Skeletal muscle tissue (tissue), 3 donors: ENCODE measurements at regions not wholly inside any gene's neighbourhood (a gene's known extent, or its start where the extent isn't known, plus 50 kb on each side); places are given as distances from the start of the nearest gene placed in this dataset.
"Not testable (repeated sequence)": the region's sequence is repeated elsewhere in the genome, so short reads cannot be mapped to it uniquely, and the experiment has no call there.

Source experiments
- H3K27ac ChIP-seq: one replicate; pipeline ENCODE4 v1.7.0; 2013; ENCODE audit warnings: mild to moderate bottlenecking, low read depth, low read length, inconsistent platforms
- H3K27me3 ChIP-seq, 3 donors: one replicate each; pipeline ENCODE4 v1.7.0; 2013; ENCODE audit warnings: low read length in 3 of 3; ENCODE audit not compliant: control insufficient read depth in 3 of 3, insufficient read depth in 3 of 3
- H3K36me3 ChIP-seq, 3 donors: one replicate each; pipeline ENCODE4 v1.7.0; 2013; ENCODE audit warnings: low read length in 3 of 3; ENCODE audit not compliant: control insufficient read depth in 3 of 3, insufficient read depth in 3 of 3
- H3K4me1 ChIP-seq, 3 donors: one replicate each; pipeline ENCODE4 v1.7.0; 2013; ENCODE audit warnings: low read length in 3 of 3, mild to moderate bottlenecking in 3 of 3; ENCODE audit not compliant: control insufficient read depth in 3 of 3, insufficient read depth in 3 of 3
- H3K4me3 ChIP-seq, 3 donors: one replicate each; pipeline ENCODE4 v1.7.0; 2013; ENCODE audit warnings: low read length in 3 of 3
- H3K9ac ChIP-seq, 3 donors: one replicate each; pipeline ENCODE4 v1.7.0; 2013; ENCODE audit warnings: low read length in 3 of 3, mild to moderate bottlenecking in 3 of 3, moderate library complexity in 2 of 3, low read depth in 1 of 3
- H3K9me3 ChIP-seq, 3 donors: one replicate each; pipeline ENCODE4 v1.7.0; 2013; ENCODE audit warnings: low read length in 3 of 3; ENCODE audit not compliant: control insufficient read depth in 3 of 3
- donor health status: Osteomylitis.

DNA sequence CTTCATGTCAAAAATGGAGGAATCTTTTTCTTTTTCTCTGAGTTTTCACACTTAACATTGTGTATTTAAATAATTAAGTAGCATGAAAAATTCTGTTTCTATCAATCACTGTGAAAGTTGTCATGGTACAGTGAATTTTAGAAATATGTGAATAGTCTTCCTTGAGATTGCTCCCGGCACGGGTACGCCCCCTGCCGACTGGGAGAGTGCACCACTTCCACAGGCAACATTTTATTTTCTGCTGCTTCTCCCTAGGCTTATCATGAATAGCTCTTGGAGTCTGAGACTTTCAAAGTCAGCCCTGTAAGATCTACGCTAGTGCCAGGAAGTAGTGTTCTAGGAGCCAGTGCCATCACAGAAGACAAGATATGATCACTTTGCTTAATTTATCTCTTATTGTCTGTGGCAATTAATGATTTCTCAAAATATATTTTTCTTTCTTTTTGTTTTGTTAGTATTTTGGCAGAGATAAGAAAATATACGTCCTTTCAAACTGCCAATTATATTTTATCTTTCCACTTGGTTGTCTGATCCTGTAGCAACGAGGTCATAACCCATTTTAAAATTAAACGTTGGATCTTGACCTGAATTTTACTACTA is 763.8 kb upstream of the AADAT start:
- Histone ChIP-seq H3K9me3 (no peaks in the 10 kb centered on the region), H3K27ac (no peak overlapping the region), H3K4me3 (no peak overlapping the region), H3K36me3 (no peaks in the 10 kb centered on the region), H3K27me3 (no peaks in the 10 kb centered on the region), H3K4me1 (no peaks in the 10 kb centered on the region), H3K9ac (no peak overlapping the region)

DNA sequence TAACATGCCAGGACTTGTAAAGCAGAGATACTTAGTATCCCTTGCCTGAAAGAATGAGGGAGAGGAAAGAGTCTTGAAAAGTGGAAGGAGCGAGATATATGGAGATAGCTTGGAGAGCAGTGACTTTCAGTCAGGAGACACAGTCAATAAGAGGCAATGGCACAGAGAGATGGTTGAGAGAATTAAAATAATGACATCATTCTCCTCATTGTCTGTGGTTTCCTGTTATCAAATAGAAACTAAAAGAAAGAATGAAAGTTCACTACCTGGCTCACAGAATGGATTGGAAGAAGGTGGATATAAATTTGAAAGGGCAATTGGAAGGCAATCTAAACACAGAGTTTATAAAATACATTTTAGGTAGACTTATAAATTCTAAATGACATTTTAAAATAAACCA is 760.2 kb upstream of the AADAT start:
- H3K27ac ChIP-seq: no peak overlapping the region
- H3K4me1 ChIP-seq: no peaks in the 10 kb centered on the region
- H3K27me3 ChIP-seq: no peaks in the 10 kb centered on the region
- no peaks in the 10 kb centered on the region for H3K36me3 ChIP-seq
- no peaks in the 10 kb centered on the region for H3K9me3 ChIP-seq
- no peak overlapping the region for H3K9ac ChIP-seq
- H3K4me3 ChIP-seq: no peak overlapping the region

DNA sequence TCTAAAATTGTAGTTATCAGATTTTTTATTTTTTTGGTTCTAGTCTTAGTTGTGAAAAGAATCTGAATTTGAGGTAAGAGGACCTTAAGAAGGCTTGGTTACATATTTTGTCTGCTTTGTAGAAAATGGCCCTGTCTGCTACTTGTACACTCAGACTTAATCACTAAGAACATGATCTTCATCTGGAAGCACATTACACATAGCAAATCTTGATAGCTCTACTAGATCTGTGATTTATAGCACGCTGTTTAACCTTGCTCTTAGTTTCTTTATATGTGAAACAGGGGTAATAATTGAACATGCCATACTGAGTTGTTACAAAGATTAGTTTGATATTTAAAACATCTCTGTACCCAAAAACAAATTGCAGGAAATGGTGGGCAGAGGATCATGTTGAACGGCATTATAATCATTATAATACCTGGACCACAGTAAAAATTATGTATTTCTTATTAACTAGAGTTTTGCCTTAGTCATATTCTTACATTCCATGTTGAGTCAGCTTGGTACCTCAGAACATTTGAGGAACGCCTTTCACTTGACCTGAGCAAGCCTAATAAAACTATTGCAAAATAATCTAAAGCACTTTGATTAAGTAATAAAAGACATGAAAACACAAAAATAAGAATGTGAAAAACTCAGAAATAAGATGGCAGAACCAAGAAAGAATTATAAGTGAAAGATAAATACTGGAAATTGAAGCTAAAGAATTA is 738.0 kb upstream of the AADAT start:
- no peak overlapping the region for H3K27ac ChIP-seq
- H3K27me3 ChIP-seq: no peaks in the 10 kb centered on the region
- no peaks in the 10 kb centered on the region for H3K4me1 ChIP-seq
- H3K9me3 ChIP-seq: no peaks in the 10 kb centered on the region
- H3K9ac ChIP-seq: no peak overlapping the region
- no peak overlapping the region for H3K4me3 ChIP-seq
- H3K36me3 ChIP-seq: no peaks in the 10 kb centered on the region

DNA sequence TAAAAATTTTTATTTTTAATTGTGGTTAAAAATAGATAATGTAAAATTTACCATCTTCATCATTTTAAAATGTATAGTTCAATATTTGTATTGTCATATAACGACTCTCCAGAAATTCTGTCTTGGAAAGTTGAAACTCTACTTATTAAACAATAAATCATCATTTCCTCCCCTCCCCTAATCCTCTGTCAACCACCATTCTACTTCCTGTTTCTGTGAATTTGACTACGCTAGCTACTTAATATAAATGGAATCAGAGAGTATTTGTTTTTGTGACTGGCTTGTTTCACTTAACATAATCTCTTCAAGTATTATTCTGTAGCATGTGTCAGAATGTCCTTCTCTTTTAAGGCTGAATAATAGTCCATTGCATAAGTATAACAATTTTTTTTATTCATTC is 729.0 kb upstream of the AADAT start:
- H3K27ac ChIP-seq: no peak overlapping the region
- H3K27me3 ChIP-seq: no peaks in the 10 kb centered on the region
- no peaks in the 10 kb centered on the region for H3K36me3 ChIP-seq
- H3K4me3 ChIP-seq: no peak overlapping the region
- H3K9me3 ChIP-seq: no peaks in the 10 kb centered on the region
- no peak overlapping the region for H3K9ac ChIP-seq
- H3K4me1 ChIP-seq: no peaks in the 10 kb centered on the region

DNA sequence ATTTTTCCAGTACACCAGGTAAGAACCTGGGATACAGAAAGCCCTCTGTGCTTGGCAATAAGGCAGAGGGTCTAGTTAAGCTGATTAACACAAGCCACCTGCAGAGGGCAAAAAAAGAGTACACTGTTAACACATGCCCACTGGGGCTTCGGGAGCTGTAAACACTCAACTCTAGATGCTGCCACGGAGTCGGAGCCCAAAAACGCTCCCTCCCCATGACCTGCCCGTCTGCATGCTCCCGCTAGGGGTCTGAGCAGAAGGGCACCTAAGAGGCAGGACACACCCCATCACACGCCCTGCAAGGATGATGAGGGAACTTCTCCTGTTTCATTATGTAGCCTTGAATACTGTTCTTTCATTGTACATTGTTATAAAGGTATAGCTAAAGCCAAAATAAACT is 715.6 kb upstream of the AADAT start:
- Histone ChIP-seq H3K4me1 (no peaks in the 10 kb centered on the region), H3K9me3 (no peaks in the 10 kb centered on the region)

DNA sequence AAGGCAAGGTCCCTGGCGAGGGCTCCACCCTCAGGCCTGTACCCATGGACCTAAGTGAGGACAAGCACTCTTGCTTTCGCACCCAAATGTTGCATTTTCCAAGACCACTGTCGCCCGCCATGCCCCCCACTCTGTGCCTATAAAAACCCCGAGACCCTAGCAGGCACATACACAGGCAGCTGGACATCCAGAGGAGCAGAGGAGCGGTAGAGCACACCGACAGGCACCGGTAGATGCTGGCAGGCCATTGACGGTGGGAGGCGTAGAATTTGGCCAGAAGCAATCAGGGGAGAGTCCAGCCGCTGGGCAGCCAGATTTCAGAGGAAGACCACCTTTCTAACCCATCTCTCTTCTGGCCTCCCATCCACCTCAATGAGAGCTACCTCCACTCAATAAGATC is 715.2 kb upstream of the AADAT start:
- H3K27ac ChIP-seq: no peak overlapping the region
- no peak overlapping the region for H3K4me3 ChIP-seq
- H3K9ac ChIP-seq: no peak overlapping the region
- H3K36me3 ChIP-seq: no peaks in the 10 kb centered on the region
- no peaks in the 10 kb centered on the region for H3K4me1 ChIP-seq
- no peaks in the 10 kb centered on the region for H3K9me3 ChIP-seq
- H3K27me3 ChIP-seq: no peaks in the 10 kb centered on the region

More for the DNA sequence above, 715.6 kb upstream of the AADAT start:
- Histone ChIP-seq H3K27ac (no peak overlapping the region), H3K27me3 (no peaks in the 10 kb centered on the region), H3K36me3 (no peaks in the 10 kb centered on the region), H3K4me3 (no peak overlapping the region), H3K9ac (no peak overlapping the region)

DNA sequence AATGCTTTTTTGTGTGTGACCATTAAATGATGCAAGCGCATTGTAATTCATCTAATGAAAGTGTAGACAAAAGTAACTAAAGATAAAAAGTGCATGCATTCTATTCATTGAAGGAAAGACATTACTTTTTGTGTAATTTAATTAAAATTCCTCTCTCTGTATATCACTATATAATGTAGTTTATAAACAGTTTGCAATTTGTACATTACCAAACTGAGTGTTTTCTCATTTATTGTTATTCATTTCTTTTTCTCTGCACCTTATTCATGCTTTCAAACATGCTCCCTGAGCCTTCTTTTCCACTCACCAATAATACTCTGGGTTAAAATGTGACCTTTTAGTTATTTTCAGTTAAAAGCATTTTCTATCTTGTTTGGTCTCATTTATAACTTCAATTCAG is 713.7 kb upstream of the AADAT start:
- Histone ChIP-seq H3K9ac (no peak overlapping the region), H3K4me3 (no peak overlapping the region), H3K4me1 (no peaks in the 10 kb centered on the region), H3K27me3 (no peaks in the 10 kb centered on the region), H3K9me3 (no peaks in the 10 kb centered on the region), H3K36me3 (no peaks in the 10 kb centered on the region), H3K27ac (no peak overlapping the region)

DNA sequence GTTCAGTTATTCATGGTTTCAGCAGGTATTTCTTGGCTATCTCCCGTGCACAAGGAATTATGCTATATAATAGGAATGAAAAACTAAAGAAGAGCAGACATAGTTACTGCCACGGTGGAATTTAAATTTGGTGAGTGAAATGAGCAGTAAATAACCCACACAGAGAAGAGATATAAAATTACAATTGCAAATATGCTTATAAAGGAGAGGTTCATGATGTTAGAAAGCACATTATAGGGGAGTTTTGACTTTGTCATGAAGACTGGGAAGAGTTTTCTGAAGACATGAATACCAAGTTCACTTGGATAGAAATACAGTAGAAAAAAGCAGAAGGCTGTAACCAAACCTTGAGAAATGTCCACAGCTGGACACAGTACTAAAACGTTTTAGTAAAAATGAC is 712.0 kb upstream of the AADAT start:
- Histone ChIP-seq H3K27me3 (no peaks in the 10 kb centered on the region), H3K36me3 (no peaks in the 10 kb centered on the region), H3K27ac (no peak overlapping the region), H3K9ac (no peak overlapping the region), H3K4me1 (no peaks in the 10 kb centered on the region), H3K9me3 (no peaks in the 10 kb centered on the region), H3K4me3 (no peak overlapping the region)

DNA sequence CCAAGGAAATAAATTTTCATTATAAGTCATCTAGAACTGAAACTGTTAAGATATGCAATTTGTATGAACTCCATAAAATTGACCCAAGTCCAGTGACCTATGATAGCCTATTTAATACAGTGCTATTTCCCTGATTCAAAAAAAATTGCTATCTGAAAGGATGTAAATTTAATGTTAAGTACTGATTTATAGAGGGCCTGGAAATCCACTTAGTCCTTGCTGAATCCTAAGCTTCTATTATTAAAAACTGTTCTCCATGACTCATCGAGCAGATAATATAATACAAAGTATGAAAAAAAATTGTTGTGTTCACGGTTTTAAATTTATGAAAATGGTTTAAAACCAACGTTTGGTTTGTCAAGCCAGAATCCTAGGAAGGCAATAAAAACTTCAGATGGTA is 704.8 kb upstream of the AADAT start:
- Histone ChIP-seq H3K36me3 (no peaks in the 10 kb centered on the region), H3K9ac (no peak overlapping the region), H3K4me3 (no peak overlapping the region), H3K4me1 (no peaks in the 10 kb centered on the region), H3K27me3 (no peaks in the 10 kb centered on the region), H3K9me3 (no peaks in the 10 kb centered on the region), H3K27ac (no peak overlapping the region)

DNA sequence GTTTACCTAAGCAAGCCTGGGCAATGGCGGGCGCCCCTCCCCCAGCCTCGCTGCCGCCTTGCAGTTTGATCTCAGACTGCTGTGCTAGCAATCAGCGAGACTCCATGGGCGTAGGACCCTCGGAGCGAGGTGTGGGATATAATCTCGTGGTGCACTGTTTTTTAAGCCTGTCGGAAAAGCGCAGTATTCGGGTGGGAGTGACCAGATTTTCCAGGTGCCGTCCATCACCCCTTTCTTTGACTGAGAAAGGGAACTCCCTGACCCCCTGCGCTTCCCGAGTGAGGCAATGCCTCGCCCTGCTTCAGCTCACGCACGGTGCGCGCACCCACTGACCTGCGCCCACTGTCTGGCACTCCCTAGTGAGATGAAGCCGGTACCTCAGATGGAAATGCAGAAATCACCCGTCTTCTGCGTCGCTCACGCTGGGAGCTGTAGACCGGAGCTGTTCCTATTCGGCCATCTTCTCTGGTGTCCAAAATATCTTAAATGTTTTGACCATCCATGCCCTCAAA is 698.8 kb upstream of the AADAT start:
- not testable (repeated sequence) for H3K27me3 ChIP-seq, H3K36me3 ChIP-seq, H3K4me1 ChIP-seq, H3K9ac ChIP-seq, H3K27ac ChIP-seq, H3K4me3 ChIP-seq, H3K9me3 ChIP-seq
